Endothelial cell of umbilical vein (primary cell): ENCODE measurements at regions not wholly inside any gene's neighbourhood (a gene's known extent, or its start where the extent isn't known, plus 50 kb on each side); places are given as distances from the start of the nearest gene placed in this dataset.

ENCODE experiments used
- CTCF ChIP-seq, 2 donors: IDR thresholded peaks; 1 replicate in 1 of 2; 2 replicates in 1 of 2; pipeline ENCODE4 v1.5.1; 2011; ENCODE audit warnings: low read length in 2 of 2, mild to moderate bottlenecking in 2 of 2, moderate library complexity in 2 of 2, control low read depth in 1 of 2, inconsistent platforms in 1 of 2, low read depth in 1 of 2; ENCODE audit not compliant: insufficient read depth in 1 of 2; ENCODE audit errors: extremely low read depth in 1 of 2
- JUN ChIP-seq: IDR thresholded peaks from 2 replicates; pipeline ENCODE4 v1.6.1; 2011; ENCODE audit warnings: borderline replicate concordance, low read depth; ENCODE audit not compliant: insufficient read length, insufficient read depth
- MAX ChIP-seq: IDR thresholded peaks from 2 replicates; pipeline ENCODE4 v1.6.1; 2011; ENCODE audit not compliant: insufficient read depth, insufficient read length
- POLR2A ChIP-seq: IDR thresholded peaks from 2 replicates; pipeline ENCODE4 v1.6.1; 2012; ENCODE audit warnings: low read depth, mild to moderate bottlenecking, control low read depth, low read length
- POLR2AphosphoS5 ChIP-seq: IDR thresholded peaks from 2 replicates; pipeline ENCODE4 v1.6.1; 2012; ENCODE audit warnings: low read depth, mild to moderate bottlenecking, control low read depth, low read length, moderate library complexity; ENCODE audit not compliant: insufficient read depth

- no peak for TF ChIP-seq POLR2A
- TF ChIP-seq CTCF (IDR thresholded peaks at IDR 0.05; ENCODE audit: extremely low read depth in 1 of 2, insufficient read depth in 1 of 2, low read depth in 1 of 2, low read length in 2 of 2) = no peak
- TF ChIP-seq POLR2AphosphoS5 = no peak
- TF ChIP-seq MAX = no peak
- TF ChIP-seq JUN = no peak
Measured at GRCh38 chr6:80728101-80728750, 621.8 kb downstream of the BCKDHB start.
